ENCODE measurements at regions not wholly inside any gene's neighbourhood (a gene's known extent, or its start where the extent isn't known, plus 50 kb on each side); places are given as distances from the start of the nearest gene placed in this dataset.

DNA sequence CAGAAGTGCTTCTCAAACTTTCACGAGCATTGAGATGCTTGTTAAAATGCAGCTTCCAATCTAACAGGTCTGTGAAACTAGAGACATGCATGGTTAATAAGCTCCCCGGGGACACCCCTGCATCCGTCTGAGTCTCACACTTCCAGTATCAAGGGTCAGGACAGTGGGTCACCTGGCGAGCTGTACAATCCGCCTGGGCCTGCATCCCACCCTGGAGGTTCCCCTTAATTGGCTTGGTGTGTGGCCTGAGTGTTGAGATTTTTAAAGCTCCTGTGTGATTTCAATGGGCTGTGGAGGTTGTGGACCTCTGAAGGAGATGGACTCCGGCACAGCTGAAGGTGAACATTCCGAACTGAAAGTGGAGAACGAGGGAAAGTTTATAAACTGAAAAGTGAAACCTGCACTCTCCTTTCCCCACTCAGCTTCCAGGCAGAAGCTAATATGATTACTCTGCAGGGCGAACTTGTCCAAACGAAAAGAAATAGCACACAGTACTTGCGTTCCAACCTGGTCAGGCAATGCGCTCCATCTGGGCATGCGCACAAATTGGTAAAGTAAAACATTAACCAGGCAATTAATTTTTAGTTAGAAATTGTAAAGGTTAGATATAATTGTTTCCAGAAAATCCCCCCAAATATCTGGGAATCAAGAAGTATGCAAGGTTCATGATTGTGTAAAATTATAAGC, 191.7 kb upstream of the ALKAL2 start:
- ATAC-seq: no peak

- no peak for ATAC-seq
Measured at GRCh38 chr2:479031-479430, 191.1 kb upstream of the ALKAL2 start.

DNA sequence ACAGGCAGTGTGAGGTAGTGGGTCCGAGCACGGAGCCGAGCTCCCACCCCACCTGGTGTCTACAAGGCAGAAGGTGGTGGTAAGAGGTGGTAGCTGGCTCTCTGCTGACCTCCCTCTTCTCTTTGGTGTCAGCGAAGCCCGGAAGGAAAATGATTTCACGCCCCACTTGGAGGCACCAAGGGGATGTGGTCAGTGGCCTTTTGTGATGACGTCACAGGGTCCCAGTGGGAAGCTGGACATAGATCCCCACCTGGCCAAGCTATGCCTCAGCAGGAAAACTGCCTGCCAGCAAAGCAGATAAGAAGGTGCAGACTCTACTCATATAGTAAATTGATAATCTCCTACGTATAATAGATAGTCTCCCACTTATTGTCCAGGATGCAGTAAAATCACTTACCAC, 183.7 kb upstream of the ALKAL2 start:
- no peak for ATAC-seq

DNA sequence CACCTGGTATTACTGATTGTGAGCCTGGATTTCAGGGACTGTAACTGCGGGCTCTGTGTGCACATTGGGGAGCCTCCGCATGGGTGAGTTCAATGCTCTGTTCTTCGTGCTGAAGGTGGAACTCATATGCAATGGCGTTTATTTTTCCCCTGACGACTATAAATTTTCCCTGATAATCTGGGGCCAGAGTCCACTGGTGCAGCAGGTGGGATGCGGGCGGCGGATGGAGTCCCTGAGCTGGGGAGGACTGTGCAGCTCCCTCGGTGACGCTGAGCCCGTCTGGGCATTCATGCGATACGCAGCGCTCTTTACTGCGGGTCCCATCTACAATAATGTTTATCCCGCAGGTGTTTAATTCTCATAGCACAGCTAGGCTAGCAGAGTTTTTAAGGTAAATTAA, 181.6 kb upstream of the ALKAL2 start:
- no peak for ATAC-seq

- no peak for ATAC-seq
Measured at GRCh38 chr2:468648-469336, 180.9 kb upstream of the ALKAL2 start.

GRCh38 chr2:467892-468647, 180.2 kb upstream of the ALKAL2 start:
- ATAC-seq: no peak

DNA sequence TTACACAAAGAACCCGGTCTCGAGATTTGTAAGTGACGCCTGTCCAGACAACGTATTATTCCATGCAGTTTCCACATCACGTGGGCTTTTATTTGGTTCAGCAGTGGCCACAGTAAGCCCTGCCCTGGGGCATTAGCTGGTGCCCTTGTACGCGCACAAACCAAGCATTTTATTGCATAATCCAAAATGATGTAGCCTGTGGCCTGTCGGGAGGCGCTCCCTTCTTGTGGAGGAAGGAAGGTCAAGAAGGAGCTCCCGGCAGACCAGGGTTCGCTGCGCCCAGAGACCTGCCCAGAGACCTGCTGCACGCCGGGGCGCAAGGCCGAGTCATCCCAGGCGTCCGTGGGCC, 179.6 kb upstream of the ALKAL2 start:
- ATAC-seq: no peak

DNA sequence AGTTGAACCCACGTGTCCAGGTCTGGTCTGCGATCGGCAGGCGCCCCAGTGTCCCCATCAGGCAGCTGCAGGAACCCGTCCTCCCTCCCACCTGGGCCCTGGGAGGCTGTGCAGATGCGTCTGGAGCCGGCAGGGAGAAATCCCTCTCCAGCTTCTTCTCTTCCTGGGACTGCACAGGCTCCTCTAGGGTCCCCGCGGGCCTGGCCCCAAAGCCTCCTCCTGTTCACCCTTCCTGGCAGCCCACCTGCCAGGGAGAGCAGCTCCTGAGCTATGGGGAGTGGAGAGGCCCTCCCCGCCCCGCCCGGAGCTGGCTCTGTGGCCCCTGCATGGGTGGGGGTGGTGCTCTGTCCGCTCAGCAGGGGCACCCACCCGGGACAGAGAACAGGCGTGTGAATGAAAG, 179.2 kb upstream of the ALKAL2 start:
- ATAC-seq: no peak

GRCh38 chr2:464562-465309, 176.8 kb upstream of the ALKAL2 start:
- no peak for ATAC-seq

DNA sequence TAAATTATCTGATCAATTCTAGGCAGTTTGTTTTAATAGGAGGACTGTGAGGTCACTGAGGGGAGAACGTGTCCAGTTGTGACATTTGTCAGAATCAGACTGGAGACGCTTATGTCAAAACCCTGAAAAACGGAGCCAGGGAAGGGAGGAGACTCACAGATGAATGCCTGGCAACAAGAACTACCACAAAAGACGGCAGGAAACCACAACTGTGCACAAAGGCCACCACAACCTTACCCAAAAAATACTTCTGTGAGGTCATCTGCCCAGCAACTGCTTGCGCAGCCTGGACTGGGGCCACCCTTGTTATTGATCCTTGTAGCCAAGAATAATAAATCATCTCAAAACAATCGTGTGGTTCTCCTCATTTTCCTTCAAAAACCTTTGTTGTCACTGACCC, 173.0 kb upstream of the ALKAL2 start:
- peak; percentile 33 for ATAC-seq

- ATAC-seq: no peak
Measured at GRCh38 chr2:459931-460330, 172.0 kb upstream of the ALKAL2 start.

- ATAC-seq: no peak
Measured at GRCh38 chr2:458425-458815, 170.5 kb upstream of the ALKAL2 start.

DNA sequence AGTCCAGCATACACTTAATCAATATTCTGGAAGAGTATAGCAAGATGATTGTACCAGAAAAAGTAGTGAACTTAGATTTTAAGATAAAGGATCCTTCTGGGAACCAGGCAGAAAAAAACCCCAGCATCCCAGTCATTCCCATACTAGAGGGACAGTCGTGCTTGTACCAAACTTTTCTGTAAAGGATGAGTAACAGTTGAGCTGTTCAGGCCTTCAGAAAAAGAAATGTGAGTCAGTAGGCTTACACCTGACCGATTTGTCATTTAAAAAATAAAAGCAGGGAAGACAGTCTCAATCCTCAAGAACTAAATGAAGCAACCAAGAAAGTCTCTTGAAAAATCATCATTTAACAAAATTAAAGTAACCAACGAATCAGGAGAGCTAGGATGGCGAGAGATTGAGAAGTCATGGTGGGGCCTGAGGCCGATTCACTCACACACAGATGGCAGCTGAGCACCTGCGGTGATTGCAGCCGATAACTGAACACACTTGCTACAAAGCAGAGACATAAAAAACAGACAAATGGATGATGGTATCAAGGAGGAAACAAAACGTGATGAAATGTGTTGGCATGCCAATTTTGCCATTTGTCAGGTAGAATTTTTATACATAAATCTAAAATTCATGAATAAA, 170.0 kb upstream of the ALKAL2 start:
- ATAC-seq: no peak

DNA sequence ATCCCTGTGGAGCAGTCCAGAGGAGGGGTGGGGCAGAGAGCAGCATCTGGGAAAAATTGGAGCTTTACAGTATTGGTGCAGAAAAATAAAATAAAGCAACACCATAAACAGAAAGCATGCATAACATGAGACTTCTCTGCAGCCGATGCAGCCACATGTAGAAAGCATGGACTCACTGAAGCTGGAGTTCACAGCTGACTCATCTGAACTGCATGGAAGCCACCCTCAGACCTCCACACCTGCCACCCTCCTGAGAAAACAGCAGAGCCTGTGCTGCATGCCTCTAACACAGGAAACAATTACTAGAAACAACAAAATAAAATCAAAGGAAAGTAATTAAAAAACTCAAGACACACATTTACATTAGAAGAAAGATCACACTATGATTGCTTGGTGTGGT, 169.4 kb upstream of the ALKAL2 start:
- no peak for ATAC-seq

DNA sequence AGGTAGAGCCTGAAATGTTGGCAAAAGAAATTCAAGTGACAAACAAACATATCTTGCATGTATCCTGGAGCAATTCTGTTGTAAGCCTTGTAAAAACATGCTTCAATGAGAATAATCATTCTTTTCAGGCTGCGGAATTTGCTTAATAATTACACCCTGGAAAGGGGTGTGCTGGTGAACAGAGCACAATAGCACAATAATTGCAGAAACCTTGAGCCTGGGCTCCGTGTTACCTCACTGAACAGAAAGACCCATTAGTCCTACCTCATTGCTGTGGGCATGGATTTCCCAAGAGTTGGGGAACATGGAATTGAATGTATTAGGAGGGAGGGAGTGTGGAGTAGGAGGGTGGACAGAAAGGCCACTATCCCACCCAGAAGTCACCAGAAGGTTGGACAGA, 168.0 kb upstream of the ALKAL2 start:
- no peak for ATAC-seq

DNA sequence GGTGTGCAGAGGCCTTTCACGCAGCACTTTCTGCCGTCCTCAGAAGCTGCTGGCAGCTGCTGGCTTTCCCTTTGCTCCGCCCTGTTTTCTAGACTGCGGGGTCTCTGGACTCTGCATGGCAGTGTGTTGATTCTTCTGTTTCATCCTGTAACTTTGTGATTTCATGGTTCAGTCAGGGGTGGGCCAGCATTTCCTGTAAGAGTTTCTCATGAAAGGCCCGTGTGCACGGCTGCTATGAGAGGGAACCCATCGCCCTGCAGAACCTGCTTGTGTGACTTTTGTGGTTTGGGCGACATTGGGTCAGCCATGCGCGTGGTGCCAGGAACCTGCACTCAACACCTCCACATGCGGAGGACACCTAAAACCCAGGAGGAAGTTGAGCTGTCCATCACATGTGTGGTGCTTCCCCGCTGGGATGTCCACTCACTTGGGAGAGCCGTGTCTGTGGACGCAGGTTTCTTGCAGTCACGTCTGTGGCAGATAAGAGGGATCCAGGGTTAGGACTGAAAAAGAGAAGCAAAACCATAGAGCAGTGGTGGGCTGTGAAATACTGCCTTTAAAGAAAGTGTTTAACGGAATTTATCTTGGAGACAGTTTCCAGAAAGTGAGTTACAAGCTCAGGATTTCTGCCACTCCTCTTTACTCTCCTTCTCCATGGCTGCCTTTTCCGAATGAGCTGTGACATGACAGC, 167.3 kb upstream of the ALKAL2 start:
- ATAC-seq: no peak

DNA sequence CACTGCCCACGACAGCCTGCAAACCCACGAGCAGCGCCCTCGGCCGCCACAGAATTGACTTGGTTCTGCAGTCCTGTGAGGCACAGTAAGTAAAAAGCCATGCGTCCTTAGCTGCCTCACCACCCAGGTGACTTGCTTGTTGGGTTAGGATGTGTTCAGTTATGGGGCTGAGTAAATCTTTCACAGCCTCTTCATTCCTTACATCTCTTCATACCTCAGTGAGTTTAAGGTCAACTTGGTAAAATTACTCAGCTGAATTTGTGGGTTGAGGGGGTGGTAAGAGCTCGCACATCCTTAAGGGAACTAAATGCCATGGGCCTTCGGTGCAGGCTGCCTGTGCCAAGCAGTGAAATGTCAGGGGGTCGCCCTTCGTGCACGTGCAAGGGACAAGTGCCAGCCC, 165.2 kb upstream of the ALKAL2 start:
- no peak for ATAC-seq

DNA sequence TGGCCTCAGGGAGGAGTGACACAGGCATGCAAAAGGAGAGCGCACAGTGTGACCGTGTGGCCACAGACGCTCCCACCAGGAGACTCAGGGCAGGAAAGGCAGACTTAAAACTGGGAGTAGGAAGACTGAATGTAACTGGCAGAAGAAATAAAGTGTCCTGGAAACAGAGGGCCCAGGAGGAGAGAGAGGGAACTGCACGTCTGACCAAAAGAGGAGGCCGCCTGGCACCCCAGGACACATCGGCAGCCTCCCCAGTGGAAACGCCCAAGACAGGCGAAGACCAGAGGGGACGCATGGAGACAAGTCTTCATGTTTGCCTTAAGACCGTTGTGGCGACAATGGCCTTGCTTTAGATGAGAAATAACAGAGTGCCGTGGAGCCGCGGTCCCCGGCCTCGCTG, 163.6 kb upstream of the ALKAL2 start:
- ATAC-seq: no peak

DNA sequence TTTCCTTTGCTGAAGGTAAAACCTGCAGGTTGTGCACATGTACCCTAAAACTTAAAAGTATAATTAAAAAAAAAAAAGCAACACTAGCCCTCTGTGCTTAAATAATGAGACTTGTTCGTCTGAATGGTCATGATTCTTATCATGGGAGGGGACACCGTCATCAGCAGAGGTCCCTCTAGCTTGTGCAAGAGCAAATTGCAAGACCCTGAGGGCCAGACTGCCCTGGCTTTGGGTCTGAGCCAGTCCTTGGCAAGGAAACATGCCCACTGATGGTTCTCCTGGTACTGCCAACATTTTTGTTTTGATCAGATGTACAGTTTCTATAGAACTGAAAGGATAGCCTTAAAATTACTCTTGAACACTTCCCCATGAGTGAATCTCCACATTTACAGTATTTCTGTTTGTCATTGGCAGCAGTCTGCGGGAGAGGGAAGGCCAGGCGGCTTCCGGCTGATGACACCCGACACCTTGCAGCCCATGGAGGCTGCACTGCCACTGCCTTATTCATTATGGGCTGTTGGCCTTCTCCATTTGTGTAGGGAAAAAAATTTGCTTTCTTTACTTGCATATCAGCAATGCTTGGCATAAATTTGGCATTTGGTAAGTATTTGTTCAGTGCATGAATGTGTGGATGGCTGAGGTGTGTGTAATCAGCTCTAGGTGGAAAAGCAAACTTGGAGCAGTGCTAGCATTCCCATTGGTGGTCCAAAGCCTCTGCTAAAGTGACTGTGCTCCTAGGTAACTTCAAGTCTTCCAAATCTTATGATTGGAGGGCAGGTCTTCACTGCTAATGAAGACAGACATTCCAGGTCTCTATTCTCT, 161.6 kb upstream of the ALKAL2 start:
- no peak for ATAC-seq

DNA sequence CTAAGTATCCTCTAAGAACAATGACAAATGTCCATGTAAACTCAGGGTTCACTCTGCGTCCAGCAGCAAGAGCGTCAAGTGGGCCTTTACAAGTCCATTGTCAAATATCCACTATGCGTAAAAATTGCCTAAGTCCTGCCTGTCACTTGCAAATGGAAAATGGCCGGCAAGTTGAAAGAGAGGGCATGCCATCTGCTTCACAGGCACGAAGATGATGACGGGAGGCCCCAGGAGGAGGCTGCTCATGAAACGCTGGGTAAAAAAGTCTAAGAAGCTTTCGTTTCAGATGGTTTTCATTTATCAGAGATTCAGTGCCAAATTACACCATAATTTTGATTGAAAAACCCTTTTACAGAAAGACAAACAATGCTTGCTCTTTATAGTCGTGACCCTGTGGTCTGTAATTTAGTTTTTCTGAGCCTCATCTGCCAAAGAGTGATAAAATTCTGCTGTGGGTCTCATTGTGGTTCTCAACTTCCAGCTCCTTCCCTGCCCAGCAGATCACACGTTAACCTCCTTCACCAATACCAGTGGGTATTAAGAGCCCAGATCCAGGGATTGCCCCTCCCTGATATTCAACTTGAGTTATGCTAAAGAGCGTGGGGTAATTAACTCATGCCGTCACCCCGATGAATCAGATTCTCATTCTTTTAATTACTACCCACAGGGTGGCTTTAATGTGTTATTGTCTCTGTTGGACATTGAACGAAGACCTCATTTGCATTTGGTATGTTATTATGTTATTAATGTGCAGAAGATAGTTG, 160.2 kb upstream of the ALKAL2 start:
- no peak for ATAC-seq

Measured in esophagus mucosa (tissue), 1 donor.